Fibroblast of the aortic adventitia (primary cell): ENCODE measurements at regions not wholly inside any gene's neighbourhood (a gene's known extent, or its start where the extent isn't known, plus 50 kb on each side); places are given as distances from the start of the nearest gene placed in this dataset.

Experiments used
- DNase-seq: peaks from one replicate; pipeline ENCODE4 v3.0.0-alpha.2; 2010; ENCODE audit warnings: low read depth
- H3K4me3 ChIP-seq: 2 replicates; pipeline ENCODE4 v1.5.1; 2011; ENCODE audit warnings: low read depth, mild to moderate bottlenecking, control low read depth, low read length, moderate library complexity
- TF ChIP-seq, protein P1 (sequence below): IDR thresholded peaks from 2 replicates; pipeline ENCODE4 v1.5.1; 2011; ENCODE audit warnings: mild to moderate bottlenecking, low read length, control low read depth, inconsistent platforms; ENCODE audit not compliant: insufficient read depth

DNA sequence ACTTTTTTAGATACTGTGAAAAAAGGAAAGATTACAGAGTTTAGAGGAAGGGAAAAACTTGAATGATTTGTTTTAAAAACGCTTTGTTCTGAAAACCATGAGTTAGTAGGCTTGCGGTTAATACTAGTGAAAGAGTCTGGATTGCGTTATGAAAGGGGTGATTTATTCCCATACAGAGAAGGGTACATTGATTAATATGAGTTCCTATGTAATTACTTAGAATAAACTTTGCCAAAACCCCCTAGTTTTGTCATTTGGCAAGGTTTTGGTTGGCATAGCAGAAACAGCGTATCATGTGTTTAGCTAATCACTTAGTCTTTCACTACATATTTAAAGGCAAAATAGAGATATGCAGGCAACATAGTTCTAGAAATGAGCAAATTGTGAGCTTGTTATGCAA lies 91.2 kb upstream of the POT1 start:
- TF ChIP-seq, protein P1, sequence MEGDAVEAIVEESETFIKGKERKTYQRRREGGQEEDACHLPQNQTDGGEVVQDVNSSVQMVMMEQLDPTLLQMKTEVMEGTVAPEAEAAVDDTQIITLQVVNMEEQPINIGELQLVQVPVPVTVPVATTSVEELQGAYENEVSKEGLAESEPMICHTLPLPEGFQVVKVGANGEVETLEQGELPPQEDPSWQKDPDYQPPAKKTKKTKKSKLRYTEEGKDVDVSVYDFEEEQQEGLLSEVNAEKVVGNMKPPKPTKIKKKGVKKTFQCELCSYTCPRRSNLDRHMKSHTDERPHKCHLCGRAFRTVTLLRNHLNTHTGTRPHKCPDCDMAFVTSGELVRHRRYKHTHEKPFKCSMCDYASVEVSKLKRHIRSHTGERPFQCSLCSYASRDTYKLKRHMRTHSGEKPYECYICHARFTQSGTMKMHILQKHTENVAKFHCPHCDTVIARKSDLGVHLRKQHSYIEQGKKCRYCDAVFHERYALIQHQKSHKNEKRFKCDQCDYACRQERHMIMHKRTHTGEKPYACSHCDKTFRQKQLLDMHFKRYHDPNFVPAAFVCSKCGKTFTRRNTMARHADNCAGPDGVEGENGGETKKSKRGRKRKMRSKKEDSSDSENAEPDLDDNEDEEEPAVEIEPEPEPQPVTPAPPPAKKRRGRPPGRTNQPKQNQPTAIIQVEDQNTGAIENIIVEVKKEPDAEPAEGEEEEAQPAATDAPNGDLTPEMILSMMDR = no peak
- no peak overlapping the region for H3K4me3 ChIP-seq
- peak; percentile 64 for DNase-seq

DNA sequence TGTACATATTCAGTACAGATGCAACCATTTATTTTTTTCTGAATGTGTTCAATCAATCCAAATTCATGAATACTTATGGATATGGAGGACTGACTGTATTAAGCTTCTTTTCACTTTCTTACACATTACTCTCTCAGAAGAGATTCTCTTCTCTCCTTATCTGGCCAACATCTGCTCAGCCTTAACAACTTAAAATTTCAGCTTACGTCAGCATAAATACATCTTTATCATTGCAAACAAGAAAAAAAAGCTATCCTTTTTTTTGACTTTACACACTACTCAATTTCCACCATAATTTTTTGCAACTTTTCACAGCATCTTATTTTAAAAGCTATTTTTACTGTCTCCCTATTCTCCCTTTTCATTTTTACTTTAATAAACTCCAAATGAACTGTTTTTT lies 80.9 kb upstream of the POT1 start:
- TF ChIP-seq, protein P1 = no peak
- no peak for DNase-seq
- no peak overlapping the region for H3K4me3 ChIP-seq

DNA sequence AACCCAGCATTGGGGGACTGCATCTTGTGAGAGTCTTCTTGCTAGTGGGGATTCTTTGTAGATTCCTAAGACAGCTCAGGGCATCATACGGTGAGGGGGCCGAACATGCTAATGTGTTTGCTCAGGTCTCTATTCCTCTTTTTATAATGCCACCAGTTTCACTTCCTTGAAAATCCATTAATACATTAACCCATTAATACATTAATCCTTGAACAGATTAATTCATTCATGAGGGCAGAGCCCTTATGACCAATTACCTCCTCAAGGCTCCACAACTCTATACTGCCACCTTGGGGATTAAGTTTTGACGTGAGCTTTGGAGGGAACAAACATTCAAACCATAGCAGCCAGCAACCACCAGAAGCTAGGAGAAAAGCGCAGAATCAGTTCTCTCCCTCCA lies 67.2 kb upstream of the POT1 start:
- H3K4me3 ChIP-seq = no peak overlapping the region
- peak; percentile 49 for DNase-seq
- TF ChIP-seq, protein P1 = peak; percentile 50

DNA sequence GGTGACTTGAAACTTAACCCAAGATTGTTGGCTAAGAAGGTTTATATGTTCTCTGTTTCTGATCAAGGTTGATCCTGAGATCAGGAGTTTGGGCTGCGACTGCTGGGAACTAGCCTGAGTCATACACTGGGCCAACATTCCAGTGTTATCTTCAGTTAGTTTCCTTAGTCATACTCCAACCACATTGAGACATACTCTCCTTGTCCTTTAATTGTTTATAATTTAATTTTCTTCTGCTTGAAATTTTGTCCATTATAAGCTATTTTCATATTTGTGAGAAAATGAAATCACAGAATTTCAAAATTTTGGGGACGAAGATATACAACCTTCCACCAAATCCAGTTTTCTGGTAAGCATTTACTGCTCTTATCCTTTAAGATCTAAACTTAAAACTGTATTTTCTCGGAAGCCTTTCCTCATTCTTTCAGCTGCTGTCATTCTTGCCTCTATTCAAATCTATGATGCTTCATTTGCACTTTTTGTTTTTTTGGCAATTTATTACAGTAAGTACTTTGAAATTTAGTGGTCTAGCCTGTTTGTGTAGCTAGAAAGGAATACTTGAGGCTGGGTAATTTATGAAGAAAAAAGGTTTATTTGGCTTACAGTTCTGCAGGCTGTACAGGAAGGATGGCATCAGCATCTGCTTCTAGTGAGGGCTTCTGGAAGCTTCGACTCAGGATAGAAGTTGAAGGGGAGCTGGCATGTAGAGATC lies 63.4 kb upstream of the POT1 start:
- peak overlapping the region; percentile 61 for H3K4me3 ChIP-seq
- peak; percentile 93 for DNase-seq
- TF ChIP-seq, protein P1 = no peak

DNA sequence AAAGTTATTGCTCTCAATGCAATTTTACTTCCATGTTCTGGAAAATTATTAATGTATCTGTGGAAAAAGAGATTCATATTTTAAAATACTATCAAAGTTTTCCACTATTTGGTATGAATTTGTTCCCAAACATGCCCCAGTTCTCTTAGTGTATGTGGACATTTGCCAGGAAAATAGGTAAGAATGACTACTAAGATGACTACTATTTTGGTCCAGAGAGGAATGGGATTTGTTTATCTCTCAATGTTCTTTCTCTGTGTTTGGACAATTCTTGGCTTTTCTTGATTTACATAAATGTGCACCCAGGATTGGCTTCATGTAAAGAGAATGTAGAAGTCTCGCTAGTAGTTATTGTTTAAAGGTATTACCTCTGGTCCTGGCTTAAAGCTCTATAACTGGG lies 60.3 kb upstream of the POT1 start:
- TF ChIP-seq, protein P1 = no peak
- no peak overlapping the region for H3K4me3 ChIP-seq
- peak; percentile 45 for DNase-seq
